Peyer's patch (tissue), 4 donors: ENCODE measurements at regions not wholly inside any gene's neighbourhood (a gene's known extent, or its start where the extent isn't known, plus 50 kb on each side); places are given as distances from the start of the nearest gene placed in this dataset.

ENCODE experiments used
- DNase-seq, 3 donors: peaks; one replicate each; pipeline ENCODE4 v3.0.0-alpha.2; 2017 to 2019
- H3K27ac ChIP-seq, 4 donors: fragments of 200-600 bp; sonication (generic); one replicate each; pipeline ENCODE4 v1.5.1; 2016 to 2019
- H3K27me3 ChIP-seq, 2 donors: fragments of 200-600 bp; sonication (generic); one replicate each; pipeline ENCODE4 v1.5.1; 2019
- H3K36me3 ChIP-seq, 3 donors: fragments of 200-600 bp; sonication (generic); one replicate each; pipeline ENCODE4 v1.5.1; 2016 to 2019
- H3K4me1 ChIP-seq, 4 donors: fragments of 200-600 bp; sonication (generic); one replicate each; pipeline ENCODE4 v1.5.1; 2016 to 2019
- H3K4me3 ChIP-seq, 4 donors: fragments of 200-600 bp; sonication (generic); 1 replicate in 3 of 4; 2 replicates in 1 of 4; pipeline ENCODE4 v1.5.1; 2016 to 2019; ENCODE audit warnings: mild to moderate bottlenecking in 1 of 4
- H3K9me3 ChIP-seq, 4 donors: fragments of 200-600 bp; sonication (generic); one replicate each; pipeline ENCODE4 v1.5.1; 2016 to 2019; ENCODE audit warnings: mild to moderate bottlenecking in 1 of 4
- CTCF ChIP-seq, 6 experiments: fragments of 450-650 bp in 4 of 6; fragments of 200-600 bp in 2 of 6; sonication (generic) in 1 of 6; IDR thresholded peaks; one replicate each; pipeline ENCODE4 v1.5.1; 2017 to 2019; ENCODE audit warnings: antibody characterized with exemption in 6 of 6, mild to moderate bottlenecking in 3 of 6, moderate library complexity in 1 of 6
- POLR2A ChIP-seq, 2 donors: fragments of 450-650 bp; IDR thresholded peaks; one replicate each; pipeline ENCODE4 v1.5.1; 2017; ENCODE audit warnings: antibody characterized with exemption in 2 of 2, mild to moderate bottlenecking in 2 of 2, moderate library complexity in 2 of 2

- TF ChIP-seq CTCF (IDR thresholded peaks at IDR 0.05), result no peak
- no peak for TF ChIP-seq POLR2A (IDR thresholded peaks at IDR 0.05)
- DNase-seq, result no peak
- Histone ChIP-seq H3K27me3 (no peaks in the 10 kb centered on the region), H3K9me3 (no peaks in the 10 kb centered on the region), H3K4me3 (no peak overlapping the region), H3K36me3 (no peaks in the 10 kb centered on the region), H3K4me1 (no peaks in the 10 kb centered on the region), H3K27ac (no peak overlapping the region)
Measured at GRCh38 chr10:78454123-78454645, 420.5 kb downstream of the RPS24 start.

GRCh38 chr10:78455236-78455635, 421.6 kb downstream of the RPS24 start:
- DNase-seq, result no peak
- Histone ChIP-seq H3K27me3 (no peaks in the 10 kb centered on the region), H3K4me3 (no peak overlapping the region), H3K36me3 (no peaks in the 10 kb centered on the region), H3K27ac (no peak overlapping the region), H3K9me3 (no peaks in the 10 kb centered on the region), H3K4me1 (no peaks in the 10 kb centered on the region)
- TF ChIP-seq CTCF (IDR thresholded peaks at IDR 0.05) (no peak), POLR2A (IDR thresholded peaks at IDR 0.05) (no peak)

- no peak overlapping the region for H3K4me3 ChIP-seq
- no peaks in the 10 kb centered on the region for H3K27me3 ChIP-seq
- no peak overlapping the region for H3K27ac ChIP-seq
- H3K4me1 ChIP-seq, result no peaks in the 10 kb centered on the region
- TF ChIP-seq CTCF (IDR thresholded peaks at IDR 0.05) (no peak), POLR2A (IDR thresholded peaks at IDR 0.05) (no peak)
- H3K36me3 ChIP-seq, result no peaks in the 10 kb centered on the region
- DNase-seq, result no peak
- H3K9me3 ChIP-seq, result no peaks in the 10 kb centered on the region
Measured at GRCh38 chr10:78455811-78456210, 422.1 kb downstream of the RPS24 start.

- DNase-seq, result no peak
Measured at GRCh38 chr10:78456649-78457400, 423.2 kb downstream of the RPS24 start.

GRCh38 chr10:78457804-78458482, 424.3 kb downstream of the RPS24 start:
- Histone ChIP-seq H3K36me3 (no peaks in the 10 kb centered on the region), H3K9me3 (no peaks in the 10 kb centered on the region), H3K4me1 (no peaks in the 10 kb centered on the region), H3K27me3 (no peaks in the 10 kb centered on the region), H3K27ac (no peak overlapping the region), H3K4me3 (no peak overlapping the region)
- no peak for DNase-seq
- TF ChIP-seq POLR2A (IDR thresholded peaks at IDR 0.05), result no peak
- no peak for TF ChIP-seq CTCF (IDR thresholded peaks at IDR 0.05)

More at GRCh38 chr10:78456649-78457400, 423.2 kb downstream of the RPS24 start:
- H3K4me1 ChIP-seq, result no peaks in the 10 kb centered on the region
- H3K27ac ChIP-seq, result no peak overlapping the region
- H3K27me3 ChIP-seq, result no peaks in the 10 kb centered on the region
- TF ChIP-seq CTCF (IDR thresholded peaks at IDR 0.05) (no peak), POLR2A (IDR thresholded peaks at IDR 0.05) (no peak)
- no peak overlapping the region for H3K4me3 ChIP-seq
- H3K36me3 ChIP-seq, result no peaks in the 10 kb centered on the region
- H3K9me3 ChIP-seq, result no peaks in the 10 kb centered on the region
